ENCODE measurements at regions not wholly inside any gene's neighbourhood (a gene's known extent, or its start where the extent isn't known, plus 50 kb on each side); places are given as distances from the start of the nearest gene placed in this dataset.

- ChIA-PET CTCF (ENCODE audit: low intra/inter-chr PET ratio) (no interaction called here), POLR2A (no interaction called here)
- Histone ChIP-seq H3K27ac (ENCODE audit: extremely low read depth, low read depth, low read length) (no peak overlapping the region), H3K9ac (ENCODE audit: insufficient read depth in 1 of 2, low read depth in 2 of 2, low read length in 2 of 2) (no peak overlapping the region), H3K27me3 (ENCODE audit: control insufficient read depth in 2 of 2, insufficient read depth in 2 of 2, low read length in 2 of 2) (no peaks in the 10 kb centered on the region; a peak in 1 of 5 replicates), H3K4me3 (no peak overlapping the region), H3K9me1 (ENCODE audit: control insufficient read depth, insufficient read depth, low read length) (no peaks in the 10 kb centered on the region), H3K4me2 (ENCODE audit: insufficient read depth, low read length) (no peak overlapping the region), H3K4me1 (replicated peaks in 1 of 2; ENCODE audit: control insufficient read depth in 2 of 2, insufficient read depth in 2 of 2, low read length in 2 of 2) (no peaks in the 10 kb centered on the region), H4K20me1 (replicated peaks; ENCODE audit: control insufficient read depth, insufficient read depth, low read length) (no peaks in the 10 kb centered on the region), H3K9me3 (replicated peaks; ENCODE audit: control insufficient read depth, insufficient read depth, low read depth, low read length) (no peaks in the 10 kb centered on the region), H3K36me3 (ENCODE audit: control insufficient read depth, insufficient read depth, low read length) (no peaks in the 10 kb centered on the region), H2AFZ (ENCODE audit: low read depth, low read length) (no peak overlapping the region), H3K79me2 (ENCODE audit: control insufficient read depth, insufficient read depth, low read length) (no peaks in the 10 kb centered on the region)
- no peak for ATAC-seq
- in situ Hi-C loops (cut with MboI) (no loop called here), intact Hi-C loops (cut with micrococcal nuclease) (no loop called here)
- DNase-seq (ENCODE audit: extremely low read depth in 1 of 4, low spot score in 3 of 4) = no peak
- 0% methylated on average over 2 of the region's 2 CpGs for WGBS (ENCODE audit: insufficient coverage, low coverage, missing lambda C conversion rate)
- BruUV-seq (replicated peaks) = no TSS peak
- FAIRE-seq = no peak
- TF ChIP-seq ZNF133 (CRISPR knock-in tag; IDR thresholded peaks at IDR 0.05) (no peak), HNRNPH1 (optimal IDR thresholded peaks at IDR 0.05; ENCODE audit: low read depth, low read length) (no peak), RFX7 (CRISPR knock-in tag; IDR thresholded peaks at IDR 0.05) (no peak), SMAD1 (IDR thresholded peaks at IDR 0.05; ENCODE audit: low read depth, low read length, partially characterized antibody) (no peak), OTX1 (CRISPR knock-in tag; IDR thresholded peaks at IDR 0.05) (no peak)
- TF ChIP-seq, protein P1, sequence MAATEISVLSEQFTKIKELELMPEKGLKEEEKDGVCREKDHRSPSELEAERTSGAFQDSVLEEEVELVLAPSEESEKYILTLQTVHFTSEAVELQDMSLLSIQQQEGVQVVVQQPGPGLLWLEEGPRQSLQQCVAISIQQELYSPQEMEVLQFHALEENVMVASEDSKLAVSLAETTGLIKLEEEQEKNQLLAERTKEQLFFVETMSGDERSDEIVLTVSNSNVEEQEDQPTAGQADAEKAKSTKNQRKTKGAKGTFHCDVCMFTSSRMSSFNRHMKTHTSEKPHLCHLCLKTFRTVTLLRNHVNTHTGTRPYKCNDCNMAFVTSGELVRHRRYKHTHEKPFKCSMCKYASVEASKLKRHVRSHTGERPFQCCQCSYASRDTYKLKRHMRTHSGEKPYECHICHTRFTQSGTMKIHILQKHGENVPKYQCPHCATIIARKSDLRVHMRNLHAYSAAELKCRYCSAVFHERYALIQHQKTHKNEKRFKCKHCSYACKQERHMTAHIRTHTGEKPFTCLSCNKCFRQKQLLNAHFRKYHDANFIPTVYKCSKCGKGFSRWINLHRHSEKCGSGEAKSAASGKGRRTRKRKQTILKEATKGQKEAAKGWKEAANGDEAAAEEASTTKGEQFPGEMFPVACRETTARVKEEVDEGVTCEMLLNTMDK (IDR thresholded peaks at IDR 0.05; ENCODE audit: borderline replicate concordance, insufficient read depth, low read depth, low read length, poor library complexity, severe bottlenecking) = no peak
- TF ChIP-seq, protein P2, sequence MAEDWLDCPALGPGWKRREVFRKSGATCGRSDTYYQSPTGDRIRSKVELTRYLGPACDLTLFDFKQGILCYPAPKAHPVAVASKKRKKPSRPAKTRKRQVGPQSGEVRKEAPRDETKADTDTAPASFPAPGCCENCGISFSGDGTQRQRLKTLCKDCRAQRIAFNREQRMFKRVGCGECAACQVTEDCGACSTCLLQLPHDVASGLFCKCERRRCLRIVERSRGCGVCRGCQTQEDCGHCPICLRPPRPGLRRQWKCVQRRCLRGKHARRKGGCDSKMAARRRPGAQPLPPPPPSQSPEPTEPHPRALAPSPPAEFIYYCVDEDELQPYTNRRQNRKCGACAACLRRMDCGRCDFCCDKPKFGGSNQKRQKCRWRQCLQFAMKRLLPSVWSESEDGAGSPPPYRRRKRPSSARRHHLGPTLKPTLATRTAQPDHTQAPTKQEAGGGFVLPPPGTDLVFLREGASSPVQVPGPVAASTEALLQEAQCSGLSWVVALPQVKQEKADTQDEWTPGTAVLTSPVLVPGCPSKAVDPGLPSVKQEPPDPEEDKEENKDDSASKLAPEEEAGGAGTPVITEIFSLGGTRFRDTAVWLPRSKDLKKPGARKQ (CRISPR knock-in tag; IDR thresholded peaks at IDR 0.05) = no peak
- TF ChIP-seq, protein P3, sequence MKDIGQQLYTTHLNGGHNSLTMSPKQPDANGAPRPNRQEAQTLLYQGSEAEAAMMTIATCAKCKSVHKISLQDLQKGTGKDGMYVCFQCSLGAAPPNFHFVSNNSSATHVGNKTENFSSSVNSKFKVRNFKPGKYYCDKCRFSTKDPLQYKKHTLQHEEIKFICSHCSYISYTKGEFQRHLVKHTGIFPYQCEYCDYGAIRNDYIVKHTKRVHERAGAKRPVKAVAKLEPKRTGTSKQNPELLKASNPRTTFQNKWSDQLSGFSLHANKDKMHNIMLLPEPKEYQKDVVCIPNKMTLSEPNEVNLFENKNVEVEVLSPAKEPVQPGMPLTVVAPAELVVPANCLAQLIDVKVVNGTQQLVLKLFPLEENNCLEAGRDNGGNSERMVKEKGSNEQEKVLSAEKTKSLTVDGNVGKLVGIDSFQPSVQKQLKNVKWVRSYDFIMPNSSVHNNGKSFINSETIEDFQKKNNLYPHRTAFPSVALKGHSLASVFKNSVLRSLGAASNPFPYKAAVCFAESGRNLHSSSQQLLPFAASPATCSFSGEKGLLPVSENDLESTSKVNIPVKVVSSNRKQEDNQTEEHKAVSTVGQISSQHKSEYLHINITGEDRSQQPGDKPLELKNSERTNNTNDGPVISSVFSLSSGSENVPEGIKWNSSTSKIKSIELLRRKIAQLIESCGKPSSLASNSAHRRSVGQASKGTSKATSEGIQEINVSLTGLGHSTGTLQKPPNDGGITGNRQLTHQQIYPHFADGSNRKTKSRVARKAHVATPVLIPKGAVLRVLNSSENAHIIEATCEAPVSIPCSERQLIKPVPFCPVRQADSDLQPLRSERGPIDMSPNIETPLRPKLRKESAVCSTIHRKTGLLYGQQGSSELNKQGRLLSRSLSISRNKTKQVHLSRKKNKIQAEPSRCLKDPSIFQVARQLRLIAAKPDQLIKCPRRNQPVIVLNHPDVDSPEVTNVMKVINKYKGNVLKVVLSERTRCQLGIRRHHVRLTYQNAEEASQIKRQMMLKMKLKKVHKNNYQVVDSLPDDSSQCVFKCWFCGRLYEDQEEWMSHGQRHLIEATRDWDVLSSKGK (CRISPR knock-in tag; IDR thresholded peaks at IDR 0.05) = no peak
Observed at GRCh38 chr12:118493962-118494361, 117.6 kb downstream of the SUDS3 start.
